GM19099 (cell line): ENCODE measurements at regions not wholly inside any gene's neighbourhood (a gene's known extent, or its start where the extent isn't known, plus 50 kb on each side); places are given as distances from the start of the nearest gene placed in this dataset.

ENCODE experiments used
- POLR2A ChIP-seq: IDR thresholded peaks from 3 replicates; pipeline ENCODE4 v1.6.1; 2011; ENCODE audit warnings: low read depth; ENCODE audit not compliant: insufficient read length; ENCODE audit errors: extremely low read depth

DNA sequence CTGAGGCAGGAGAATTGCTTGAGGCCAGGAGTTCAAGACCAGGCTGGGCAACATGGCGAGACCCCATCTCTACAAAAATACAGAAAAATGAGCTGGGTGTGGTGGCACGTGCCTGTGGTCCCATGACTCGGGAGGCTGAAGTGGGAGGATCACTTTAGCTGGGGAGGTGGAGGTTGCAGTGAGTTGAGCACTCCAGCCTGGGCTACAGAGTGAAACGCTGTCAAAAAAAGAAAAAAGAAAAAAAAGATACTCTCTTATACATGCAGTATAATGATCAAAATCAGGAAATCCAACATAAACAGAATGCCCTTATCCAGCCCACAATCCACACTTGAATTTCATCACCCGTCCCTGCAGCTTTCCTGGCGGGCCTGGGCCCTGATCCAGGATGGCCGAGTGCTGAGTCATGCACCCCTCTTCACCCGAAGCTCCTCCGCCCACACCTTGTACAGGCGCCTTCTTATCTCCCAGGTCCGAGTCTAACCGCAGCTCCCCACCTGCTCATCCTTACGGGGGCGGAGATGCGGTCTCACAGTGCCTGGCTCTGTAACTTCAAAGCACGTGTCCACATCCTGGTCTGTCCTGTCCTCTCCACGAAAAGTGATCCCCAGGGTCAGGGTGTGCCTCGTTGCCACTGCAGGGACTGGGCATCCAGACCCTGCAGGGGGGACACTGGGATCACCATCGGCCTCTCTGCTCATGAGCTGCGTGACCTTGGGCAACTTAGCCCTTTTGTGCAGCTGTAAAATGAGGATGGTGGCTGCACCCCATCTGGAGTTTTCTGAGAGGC, 120.2 kb upstream of the SLC45A1 start:
- TF ChIP-seq POLR2A: no peak

DNA sequence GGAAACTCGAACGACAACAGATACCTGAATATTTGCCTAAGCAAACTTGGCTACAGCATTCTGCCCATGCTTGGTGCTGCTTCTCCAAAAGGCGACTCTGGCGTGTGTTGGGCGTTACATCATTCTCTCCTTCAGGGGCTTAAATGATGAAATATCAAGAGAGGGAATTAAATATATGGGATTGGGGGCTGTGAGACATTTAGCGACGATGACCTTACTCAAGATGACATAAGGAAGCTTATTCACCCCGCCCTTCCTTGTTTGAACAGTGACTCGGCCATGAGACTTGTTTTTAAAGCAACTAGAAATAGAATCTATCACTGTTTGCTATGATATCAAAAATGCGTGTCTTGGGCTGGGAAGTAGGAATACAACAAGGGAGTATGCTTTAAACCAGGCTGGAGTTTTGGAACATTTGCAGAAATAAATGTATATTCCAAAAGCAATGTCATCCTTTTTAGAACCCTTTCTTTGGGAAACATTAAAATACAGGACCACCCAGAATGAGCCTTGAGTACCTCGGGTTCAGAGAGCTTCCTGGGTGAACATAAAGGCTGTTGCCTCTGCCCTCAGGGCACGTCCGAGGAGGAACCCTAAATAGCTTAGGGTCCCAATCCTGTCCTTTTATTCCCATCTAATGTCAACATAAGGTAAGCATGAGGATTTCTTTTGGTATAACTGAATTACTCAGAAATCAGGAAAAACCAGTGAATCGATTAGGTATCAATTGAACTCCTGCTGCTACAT, 123.3 kb upstream of the SLC45A1 start:
- TF ChIP-seq POLR2A: no peak

DNA sequence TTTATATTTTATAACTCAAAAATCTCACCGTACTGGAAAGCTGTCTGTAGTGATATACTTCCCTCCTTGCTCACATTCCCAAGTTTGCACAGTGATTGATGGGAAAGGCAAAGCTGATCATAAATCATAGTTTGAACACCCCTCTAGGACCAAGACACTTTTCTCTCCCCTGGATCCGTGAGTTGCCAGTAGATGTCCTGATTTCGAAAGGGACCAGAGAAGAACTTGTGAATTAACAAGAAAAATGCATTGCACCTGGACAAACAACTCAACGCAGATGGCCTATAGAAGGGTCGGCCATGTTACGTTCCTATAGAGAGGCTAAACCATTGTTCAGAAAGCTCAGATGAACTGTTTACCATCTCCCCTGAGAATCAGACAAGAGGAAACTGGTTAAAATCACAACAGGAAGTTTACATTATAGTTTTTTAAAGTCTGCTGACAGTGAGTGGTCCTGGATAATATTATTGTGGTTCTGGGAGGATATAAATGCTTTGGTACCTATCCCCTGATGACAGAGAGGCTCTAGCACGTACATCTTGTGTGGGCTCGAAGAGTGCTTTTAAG, 124.0 kb upstream of the SLC45A1 start:
- no peak for TF ChIP-seq POLR2A

DNA sequence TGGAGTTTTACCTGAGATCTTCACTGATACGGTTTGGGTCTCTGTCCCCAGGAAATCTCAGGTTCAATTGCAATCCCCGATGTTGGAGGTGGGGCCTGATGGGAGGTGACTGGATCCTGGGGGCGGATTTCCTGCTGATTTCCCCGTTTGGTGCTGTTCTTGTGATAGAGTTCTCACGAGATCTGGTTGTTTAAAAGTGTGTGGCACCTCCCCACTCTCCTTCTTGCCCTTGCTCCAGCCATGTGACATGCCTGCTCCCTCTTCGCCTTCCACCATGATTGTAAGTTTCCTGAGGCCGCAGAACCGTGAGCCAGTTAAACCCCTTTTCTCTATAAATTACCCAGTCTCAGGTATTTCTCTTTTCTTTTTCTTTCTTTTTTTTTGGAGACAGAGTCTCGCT, 126.4 kb upstream of the SLC45A1 start:
- no peak for TF ChIP-seq POLR2A

DNA sequence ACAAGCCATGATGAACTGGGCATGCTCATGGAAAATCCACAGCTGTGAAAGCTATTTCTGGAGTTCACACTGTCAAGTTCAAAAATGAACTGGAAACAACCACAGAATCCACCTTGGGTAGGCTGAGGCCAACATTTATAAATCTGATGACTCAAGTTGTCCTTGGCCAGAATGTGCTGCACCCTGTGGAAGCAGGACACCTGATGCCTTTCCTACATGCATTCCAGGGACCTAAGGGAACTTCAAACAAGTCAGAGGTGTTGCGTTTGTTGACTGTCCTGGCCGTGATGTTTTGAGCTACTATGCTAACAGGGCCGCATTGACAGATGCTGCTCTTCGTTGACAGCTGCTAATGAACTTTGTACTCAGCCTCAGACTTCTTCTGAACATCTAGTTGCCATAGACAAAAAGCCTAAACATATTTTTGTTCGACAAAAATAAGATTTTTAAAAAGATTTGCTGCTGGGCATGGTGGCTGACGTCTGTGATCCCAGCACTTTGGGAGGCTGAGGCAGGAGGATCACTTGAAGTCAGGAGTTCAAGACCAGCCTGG, 127.9 kb upstream of the SLC45A1 start:
- TF ChIP-seq POLR2A: no peak

DNA sequence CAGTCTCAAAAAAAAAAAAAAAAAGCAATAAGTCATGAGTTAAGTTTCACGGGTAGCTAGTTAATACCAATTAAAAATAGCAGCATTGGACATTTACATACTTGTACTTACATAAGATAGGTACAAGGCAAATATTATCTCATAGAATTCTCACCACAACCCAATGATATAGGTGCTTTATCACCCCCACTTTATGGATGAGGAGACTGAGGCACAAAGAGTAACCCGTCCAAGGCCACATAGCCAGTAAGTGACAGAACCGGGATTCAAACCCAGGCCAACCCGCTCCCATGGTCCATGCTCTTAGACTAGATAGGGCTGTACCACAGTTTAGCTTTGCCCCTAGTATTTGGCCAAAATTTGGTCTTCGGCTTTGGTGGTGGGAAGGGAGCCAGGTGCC, 132.5 kb upstream of the SLC45A1 start:
- TF ChIP-seq POLR2A: no peak

DNA sequence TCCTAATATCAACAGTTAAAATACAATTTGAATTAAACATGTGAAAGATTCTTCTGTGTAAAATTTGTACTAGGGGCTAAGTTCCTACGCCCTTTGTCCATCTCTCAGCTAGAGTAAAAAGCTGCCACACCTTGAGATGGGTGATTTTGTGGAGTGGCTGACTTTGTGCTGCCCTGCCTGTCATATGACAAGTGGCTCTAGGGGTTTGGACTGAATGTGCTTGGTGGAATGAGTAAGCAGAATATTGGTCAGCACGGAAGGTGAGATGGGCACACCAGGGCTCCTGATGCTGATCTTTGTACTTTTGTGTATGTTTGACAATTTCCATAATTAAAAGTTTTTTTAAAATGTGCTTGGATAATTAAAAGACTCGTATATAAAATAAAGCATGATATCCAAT, 133.6 kb upstream of the SLC45A1 start:
- TF ChIP-seq POLR2A: no peak

DNA sequence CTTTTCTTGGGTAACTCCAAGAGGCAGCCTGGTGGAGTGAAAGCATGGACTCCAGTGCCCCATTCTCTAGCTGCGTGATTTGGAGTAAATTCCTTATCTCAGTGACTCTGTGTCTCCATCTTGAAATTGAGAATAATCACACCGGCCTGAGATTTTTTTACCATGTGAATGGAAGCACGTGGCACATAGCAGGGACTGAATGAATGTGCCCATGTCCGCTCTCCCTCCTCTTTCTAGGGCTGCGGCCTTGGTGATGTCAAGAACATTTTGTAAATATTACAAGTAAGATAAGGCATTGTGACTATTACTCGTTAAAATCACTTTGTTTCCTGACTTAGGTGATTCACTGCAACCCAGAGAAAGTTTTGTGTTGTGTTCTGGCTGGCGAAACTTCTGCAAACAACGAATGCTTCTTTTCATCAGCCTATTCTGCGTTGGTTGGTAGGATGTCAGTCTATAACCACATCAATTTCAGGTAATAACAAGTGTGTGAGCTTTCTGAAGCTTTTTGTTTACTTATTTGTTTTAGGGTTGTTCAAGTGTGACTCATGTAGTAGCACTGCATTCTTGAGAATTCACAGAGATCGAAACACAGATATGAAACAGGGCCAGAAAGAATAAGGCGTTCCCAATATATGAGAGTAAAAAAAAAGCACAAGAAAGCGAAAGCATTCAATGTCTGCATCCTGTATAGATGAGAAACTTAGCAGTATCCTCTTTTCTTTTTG, 135.7 kb upstream of the SLC45A1 start:
- no peak for TF ChIP-seq POLR2A

DNA sequence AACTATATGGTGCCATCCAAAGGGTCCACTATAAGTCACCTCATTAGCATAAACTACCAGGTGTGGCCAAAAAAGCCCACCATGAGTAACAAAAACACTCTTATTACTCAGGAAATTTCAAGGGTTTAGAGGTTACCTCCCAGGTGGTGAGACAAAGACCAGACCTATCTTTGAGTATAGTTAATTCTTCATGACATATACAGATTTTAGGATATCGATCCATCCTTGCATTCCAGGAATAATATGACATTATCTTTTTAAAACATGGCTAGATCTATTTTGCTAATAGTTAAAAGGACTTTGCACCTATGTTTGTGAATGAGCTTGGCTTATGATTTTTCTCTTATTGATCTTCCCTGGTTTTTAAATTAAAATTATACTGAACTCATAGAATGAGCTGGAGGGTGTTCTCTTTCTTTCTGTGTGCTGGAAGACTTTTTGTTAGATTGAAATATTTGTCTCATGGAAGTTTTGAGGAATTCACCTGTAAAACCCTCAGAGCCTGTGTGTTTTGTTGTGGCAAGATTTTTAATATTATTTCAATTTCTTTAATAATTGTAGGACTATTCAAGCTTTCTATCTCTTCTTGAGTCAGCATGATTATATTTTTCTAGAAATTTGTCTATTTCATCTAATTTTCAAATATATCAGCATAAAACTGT, 138.7 kb upstream of the SLC45A1 start:
- no peak for TF ChIP-seq POLR2A

DNA sequence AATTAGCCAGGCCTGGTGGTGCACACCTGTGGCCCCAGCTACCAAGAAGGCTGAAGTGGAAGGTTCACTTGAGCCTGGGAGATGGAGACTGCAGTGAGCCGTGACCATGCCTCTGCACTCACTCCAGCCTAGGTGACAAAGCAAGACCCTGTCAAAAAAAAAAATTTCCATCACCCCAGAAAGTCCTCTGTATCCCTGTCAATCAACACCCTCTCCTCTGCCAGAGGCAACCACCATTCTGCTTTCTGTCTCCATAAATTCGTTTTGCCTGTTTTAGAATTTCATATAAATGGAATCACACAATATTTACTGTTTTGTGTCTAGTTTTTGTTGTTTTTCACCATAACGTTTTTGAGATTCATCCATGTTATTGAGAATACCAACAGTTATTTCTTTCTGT, 141.6 kb upstream of the SLC45A1 start:
- TF ChIP-seq POLR2A: no peak

DNA sequence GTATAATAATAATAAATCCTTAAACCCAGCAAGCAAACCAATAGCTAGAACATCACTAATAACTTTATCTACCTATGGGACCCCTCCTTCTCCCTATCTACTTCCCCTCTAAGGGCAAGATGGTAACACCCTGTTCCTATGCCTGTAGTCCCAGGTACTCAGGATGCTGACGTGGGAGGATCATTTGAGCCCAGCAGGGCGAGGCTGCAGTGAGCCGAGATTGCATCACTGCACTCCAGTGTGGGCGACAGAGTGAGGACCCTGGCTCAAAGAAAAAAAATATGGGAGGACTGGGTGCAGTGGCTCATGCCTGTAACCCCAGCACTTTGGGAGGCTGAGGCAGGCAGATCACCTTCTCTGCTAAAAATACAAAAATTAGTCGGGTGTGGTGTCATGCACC, 143.1 kb upstream of the SLC45A1 start:
- no peak for TF ChIP-seq POLR2A

DNA sequence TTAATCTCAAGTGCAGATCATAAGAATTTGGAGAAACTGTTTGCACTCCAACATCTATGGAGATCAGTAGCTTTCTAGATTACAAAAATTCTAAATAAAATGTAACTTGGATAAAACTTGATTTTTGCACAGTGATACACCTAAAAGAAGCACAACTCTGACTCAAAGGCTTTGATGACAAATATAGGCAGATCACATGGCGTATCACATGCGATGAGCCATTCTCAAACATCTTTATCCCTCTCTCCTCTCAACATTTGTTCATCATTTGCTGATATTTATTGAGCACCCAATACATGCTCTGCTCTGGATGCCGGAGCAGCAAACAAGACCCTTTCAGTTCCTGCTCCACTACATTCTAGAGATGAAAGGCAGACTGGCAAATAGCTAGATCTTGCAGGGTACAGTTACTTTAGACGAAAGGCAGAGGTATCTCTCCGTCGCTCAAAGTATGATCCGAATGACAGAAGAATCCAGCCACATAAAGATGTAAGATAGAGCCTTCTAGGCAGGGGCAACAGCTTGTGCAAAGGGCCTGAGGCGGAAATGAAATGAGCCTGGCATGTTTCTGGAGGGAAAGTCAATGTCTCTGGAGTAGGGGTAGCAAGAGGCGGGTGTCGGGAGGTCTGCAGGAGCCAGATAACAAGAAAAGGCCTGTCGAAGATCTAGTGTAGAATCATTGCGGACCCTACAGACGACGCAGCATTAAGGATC, 145.8 kb upstream of the ERRFI1 start:
- TF ChIP-seq POLR2A: no peak

DNA sequence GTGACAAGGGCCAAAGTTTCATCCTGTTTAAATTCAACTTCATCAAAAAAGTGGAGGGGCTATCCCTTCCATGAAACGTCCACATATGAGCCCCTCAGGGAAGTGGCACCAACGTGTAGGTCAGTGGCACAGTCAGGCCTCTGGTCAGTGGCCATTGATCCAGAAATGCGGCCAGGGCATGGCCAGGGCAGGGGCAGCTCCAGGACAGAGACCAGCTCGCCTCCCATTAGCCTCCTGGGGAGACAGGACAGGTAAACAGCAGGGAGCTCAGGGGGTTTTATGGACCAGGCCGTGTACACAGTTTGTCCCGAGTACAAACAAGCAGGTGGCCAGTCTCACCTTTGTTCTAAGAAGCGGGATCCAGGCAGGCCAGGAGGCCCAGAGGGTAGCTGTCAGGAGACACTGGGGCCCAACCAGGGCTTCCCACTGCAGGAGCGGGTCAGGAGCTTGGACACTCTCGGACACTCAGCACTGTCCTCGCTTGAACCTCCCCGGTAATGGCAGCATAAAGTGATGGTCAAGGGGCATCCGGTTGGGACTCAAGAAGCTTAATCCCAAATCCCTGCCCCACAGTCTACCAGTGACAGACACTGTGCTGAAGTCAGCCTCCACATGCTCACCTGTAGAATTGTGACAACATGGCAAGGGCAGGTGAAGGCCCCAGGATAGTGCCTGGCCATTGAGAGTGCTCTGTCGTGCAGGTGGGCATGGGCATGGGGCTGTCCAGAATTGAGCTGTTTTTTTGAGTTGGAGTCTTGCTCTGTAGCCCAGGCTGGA, 144.1 kb upstream of the ERRFI1 start:
- no peak for TF ChIP-seq POLR2A
